ENCODE measurements at regions not wholly inside any gene's neighbourhood (a gene's known extent, or its start where the extent isn't known, plus 50 kb on each side); places are given as distances from the start of the nearest gene placed in this dataset.

DNA sequence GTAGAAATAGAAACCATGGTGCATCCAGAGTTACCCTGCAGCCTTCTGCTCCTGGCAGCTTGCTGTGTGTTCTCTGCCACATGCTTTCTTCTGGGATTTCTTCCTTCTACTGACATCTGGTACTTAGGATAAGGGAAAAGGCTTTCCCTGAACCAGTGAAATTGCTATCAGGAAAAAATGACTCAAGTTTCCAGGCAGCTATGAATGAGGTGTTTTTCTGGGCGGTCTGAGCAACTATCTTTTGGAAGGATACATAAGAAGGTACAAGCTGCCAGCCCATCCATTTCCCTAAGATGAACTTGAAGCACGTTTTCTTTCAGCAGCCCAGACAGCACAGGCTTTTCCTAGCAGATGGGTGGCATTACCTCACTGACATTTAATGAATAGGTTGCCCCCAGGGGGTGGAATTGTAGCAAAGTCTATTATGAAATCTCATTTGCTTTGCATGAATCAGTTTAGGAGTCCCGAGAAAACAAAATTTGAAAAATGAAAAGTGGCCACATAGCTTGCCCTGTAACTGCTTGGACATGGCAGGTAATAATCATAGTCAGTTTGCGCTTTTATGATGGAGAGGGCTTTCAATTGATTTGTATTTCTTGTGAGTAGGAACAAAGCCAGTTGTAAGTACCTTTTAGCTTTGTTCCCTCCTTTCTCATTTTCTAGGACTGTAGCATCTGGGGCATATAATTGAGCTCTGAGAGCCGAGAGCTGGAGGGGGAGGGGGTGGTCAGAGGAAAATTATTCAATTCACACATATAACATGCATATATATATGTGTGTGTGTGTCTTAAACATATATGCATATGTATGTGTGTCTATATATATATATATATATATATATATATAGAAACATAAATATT, 108.5 kb downstream of the C9orf152 start:
- no peak for DNase-seq

DNA sequence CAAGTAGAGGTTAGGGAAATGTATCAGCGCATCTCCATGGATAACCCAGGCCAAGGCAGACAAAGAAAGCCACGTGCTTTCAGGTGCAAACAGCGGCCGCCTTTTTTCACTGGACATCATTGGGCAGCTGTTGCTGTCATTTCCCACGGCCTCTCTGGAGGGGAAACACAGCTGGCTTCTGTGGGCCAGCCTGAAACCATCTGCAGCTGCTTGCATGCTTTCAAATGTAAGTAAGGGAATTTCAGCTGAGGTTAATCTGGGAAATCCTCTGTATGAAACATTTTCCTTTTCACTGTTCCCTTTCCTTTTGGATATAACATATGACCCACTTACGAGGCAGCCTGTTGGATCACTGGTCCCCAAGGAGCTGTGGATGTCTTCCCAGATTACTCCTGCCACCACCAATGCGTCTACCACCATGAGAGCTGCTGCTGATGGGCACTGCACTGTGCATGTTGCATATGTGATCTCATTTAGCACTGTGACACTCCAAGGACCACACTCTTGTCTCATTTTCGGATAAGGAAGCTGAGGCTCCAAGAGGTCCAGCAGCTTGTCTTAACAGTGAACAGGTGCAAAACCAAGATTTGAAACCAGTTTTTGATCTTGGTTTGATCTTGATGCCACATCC, 106.3 kb downstream of the C9orf152 start:
- DNase-seq, result no peak

DNA sequence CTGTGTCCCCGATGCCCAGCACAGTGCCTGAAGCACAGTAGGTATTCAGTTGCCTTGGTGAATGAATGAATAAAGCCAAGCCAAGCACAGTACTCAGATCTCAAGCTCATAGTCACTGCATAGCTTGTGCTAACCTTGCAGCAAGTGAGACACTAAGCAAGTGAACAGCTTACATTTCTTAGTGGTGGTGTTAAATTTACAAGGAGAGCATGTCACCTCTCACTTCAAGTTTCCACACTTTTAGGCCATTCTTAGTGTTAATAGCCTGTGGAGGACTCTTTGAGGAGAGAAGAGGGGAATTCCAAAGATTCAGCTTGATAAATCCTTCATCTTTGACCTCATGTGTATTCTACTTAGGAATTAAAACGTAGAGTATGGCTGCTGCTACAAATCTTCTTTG, 104.7 kb downstream of the C9orf152 start:
- DNase-seq, result no peak

DNA sequence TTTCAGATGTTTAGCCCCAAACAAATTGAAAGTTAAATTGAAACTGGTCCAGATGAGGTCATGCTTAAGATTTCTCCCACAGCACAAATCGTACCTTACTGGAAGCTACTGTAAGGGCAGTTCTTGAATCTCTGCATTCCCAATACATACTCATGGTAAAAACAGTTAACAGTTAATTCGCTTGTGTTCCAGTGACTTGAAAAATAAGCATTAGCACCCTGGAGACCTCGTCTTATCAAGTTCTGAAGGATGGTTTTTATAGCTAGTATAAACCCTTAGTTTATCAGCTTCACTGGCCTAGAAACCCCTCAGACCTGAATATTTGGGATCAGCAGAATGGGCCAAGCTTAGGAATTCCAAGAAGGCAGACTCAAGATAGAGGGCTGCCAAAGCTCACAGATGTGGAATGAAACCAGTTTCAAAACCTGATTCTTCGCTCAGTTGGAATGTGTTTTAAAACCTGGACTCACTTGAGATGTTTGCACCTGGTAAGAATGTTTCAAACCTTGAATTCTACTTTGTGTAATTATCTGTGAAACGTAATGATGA, 103.6 kb downstream of the C9orf152 start:
- DNase-seq, result no peak

DNA sequence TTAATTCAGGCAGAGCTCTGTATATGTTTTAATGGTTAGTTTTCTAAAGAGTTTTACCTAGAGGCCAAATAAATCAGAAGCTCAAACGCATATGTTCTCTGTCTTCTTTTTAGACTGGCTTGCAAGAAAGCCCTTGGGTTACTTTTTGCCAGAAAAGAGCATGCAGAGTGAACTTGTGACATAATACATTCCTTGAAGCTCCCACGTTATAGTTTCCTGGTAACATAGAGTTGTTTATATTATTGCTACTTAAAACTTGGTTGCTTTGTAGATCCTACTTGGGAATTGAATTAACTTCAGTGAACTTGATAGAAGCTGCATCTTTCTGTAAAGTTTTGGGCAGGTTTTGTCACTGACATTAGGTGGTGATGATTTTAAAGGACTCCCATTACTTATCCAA, 102.9 kb downstream of the C9orf152 start:
- DNase-seq, result no peak

DNA sequence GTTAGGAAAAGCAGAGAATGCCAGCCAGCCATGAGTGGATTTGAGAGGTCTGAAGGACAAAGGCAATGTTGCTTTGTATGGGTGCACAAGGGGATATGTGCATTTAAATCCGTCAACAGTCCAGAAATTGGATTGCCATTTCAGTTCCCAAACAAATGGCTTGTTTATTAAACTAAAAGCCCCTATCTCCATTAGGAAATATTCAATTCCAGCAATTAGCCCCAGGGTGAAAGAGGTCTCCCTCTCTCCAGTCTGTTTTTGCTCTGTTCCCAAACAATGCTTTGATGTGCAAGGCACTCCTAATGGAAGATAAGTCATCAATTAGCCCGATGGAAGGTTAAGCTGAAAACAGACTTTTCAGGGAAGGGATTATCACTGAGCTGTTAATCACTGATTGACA, 101.3 kb downstream of the C9orf152 start:
- no peak for DNase-seq

DNA sequence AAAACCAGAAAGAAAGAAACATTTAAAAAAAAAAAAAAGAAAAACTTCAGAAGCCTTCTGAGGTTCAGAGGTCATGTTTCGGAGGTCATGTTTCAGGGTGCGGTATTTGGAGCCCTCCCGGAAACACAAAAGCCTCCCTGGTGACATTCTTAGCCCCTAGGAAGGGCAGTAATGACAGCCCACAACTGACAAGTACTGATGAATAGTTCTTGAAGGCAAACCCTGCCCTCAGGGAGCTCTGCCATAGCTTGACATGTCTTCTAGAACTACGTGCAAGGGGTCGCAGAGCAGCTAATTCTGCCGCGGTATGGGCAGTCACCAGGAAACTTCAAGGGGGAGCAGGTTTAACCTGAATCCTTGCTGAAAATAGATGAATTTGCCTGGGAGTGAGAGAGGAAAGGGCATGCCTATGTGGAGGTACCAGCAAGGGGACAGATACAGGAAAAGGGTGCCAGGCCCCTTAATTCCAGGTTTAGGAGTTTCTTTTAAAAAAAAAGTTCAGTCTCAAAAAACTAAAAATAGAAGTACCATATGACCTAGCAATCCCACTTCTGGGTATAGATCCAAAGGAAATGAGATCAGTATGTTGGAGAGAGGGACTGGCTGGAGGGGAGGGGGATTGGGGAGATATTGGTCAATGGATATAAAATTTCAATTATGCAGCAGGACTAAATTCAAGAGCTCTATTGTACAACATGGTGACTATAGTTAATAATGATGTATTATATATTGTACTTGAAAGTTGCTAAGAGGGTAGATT, 98.4 kb downstream of the C9orf152 start:
- no peak for DNase-seq

DNA sequence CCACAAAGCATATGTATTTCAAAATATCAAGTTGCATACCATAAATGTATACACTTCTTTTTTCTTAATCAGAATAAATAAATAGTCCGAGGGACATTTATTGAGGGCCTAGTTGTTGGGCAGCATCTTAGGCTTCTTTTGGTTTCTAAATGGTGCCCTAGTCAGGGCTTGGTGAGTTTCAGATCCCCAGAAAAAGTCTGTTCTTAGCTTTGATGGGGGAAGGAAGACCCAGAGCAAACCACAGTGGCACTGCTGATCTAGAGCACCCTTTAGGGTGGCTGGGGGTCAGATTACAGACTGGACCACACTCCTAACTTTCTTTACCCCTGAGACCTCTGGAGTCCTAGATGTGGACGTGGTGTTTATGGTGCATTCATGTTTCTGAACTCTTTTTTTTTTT, 97.8 kb downstream of the C9orf152 start:
- DNase-seq, result no peak

DNA sequence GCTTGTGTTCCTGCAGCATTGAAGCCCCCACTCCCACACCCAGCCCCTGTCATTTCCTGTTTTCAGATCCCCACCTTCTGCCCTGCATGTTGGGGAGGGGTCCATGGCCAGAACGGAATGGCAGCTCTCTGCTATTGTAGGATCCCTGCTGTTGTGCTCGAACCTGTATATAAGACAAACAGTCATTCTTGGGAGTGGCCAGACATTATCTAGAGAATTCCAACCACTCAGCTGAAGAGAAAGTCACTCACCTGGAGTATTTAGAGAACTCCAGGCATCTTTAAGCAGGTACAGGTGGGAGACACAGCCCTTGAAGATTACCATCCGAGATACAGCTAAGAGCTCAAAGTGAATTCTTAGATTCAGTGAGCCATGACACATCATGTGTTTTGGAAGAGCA, 96.1 kb downstream of the C9orf152 start:
- no peak for DNase-seq

DNA sequence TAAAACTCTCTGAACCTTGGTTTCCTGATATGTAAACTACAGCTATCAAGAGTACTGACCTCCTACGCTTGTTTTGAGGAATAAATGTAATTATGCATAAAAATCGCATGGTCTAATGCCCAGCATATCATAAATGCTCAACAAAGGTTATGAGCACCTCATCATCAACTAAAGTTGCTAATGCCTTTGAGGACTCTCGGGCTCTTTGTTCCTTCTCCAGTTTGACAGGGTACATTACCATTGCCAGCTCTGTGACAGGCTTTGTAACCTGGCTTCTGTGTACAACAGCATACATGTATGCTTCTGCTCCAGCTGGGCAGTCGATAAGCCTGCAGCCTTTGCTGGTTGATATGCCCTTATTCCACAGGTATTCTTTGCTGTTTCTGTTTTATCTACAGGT, 95.2 kb downstream of the C9orf152 start:
- no peak for DNase-seq

DNA sequence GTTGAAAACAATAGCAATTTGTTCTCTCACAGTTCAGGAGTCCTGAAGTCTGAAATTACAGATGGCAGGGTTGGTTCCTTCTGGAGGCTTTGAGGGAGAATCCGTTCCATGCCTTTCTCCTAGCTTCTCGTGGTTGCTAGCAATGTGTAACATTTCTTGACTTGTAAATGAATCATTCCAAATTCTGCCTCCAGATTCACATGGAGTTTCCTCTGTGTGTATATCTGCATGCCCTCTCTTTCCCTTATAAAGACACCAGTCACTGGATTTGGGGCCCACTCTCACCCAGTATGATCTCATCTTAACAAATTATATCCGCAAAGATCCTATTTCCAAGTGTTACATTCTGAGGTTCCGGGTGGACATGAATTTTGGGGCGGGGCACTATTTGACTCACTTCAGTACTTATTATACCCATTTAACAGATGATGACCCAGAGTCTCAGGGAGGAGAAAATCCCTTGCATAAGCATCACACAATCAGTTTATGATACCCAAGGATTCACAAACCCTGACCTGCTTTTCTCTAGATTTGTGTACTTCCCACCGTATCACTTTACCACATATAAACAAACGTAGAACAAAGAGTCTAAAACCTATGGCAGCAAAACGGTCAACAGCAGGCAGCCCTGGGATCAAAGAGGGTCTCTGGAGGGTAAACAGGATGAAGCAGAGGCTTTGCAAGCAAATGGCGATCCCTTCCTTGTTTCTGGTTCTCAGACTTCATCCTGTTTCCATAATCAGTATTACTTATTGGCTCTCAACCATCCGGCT, 93.7 kb downstream of the C9orf152 start:
- no peak for DNase-seq

DNA sequence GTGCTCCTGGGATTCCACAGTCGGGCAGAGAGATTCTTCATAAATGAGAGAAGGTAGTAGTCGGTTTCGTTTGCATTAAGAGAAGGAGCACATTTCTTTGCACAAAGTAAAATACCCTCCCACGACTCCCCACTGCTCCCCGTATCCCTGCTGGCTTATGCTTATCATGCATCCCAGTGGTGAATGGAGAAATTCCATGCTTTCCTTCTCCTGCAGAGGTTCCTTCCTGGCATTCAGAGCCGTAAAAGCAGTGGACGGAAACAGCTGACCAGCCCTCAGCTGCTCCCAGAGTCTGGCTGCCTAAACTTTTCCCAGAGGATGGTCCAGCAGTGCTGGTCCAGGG, 93.1 kb downstream of the C9orf152 start:
- DNase-seq, result no peak

DNA sequence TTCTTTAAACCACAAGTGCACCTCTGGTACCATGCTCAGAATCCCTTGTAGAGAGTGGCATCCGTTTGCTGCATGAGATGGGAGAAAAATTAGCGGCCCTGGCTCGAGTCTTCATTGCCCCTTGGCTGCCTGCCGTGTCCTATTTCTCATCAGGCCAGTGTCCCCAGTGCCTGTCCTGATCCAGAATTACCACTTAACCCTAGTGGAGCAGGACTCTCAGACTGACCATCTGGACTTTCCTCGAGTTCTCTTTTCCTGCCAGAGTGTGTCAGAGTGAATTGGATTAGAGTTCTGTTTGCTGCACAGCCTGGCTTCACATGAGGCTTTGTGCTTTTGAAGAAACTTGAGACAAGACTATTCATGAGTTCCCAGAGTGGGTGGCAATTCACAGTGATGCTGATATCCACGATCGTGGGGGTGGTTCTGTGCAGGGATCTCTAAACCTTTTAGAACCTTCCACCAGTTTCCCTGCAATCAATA, 92.6 kb downstream of the C9orf152 start:
- DNase-seq, result peak; percentile 18

DNA sequence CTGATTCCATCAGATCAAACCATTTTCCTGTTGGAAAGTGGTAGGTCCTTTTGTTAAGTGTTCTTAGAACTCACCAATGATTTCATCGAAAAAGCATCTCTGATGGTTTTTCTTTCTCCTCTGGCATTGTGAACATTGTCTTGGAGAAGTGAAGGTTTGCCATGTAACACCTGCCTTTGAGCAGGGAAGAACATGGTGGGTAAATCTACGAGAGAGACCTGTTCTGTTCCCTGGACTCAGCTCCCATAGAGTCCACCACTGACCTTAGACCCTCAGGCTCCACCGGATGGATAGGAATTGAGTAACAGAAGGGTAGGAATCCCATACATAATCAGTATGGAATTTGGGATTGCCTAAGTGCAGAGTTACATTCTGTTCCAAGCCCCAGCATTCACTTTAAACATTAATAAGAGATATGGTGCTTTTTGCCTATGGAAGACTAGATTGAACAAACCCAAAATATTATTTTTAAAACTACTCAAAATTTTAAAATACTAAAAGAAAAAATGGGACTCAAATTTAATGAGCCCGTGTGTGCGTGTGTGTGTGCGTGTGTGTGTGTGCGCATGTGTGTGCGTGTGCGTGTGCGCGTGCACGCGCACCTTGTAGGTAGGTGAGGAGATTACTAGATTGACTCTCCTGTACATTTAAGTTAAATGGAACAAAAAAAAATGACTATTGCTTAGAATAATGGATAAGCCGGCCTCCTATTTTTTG, 92.0 kb downstream of the C9orf152 start:
- no peak for DNase-seq

DNA sequence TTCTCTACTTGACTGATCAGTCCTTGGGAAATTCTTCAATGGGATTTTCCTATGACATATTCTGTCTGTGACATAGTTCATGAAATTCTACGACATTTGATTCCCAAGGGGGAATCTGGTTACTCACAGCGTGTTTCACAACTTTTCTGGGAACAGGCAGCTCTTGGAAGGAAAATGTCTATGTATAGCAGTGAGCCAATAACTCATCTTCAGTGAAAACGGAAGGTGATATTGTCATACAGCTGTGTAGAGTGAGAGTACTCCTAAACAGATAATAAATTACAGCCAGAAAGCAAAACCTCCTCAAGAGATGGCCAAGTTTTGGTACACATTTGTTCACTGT, 91.4 kb downstream of the C9orf152 start:
- no peak for DNase-seq

DNA sequence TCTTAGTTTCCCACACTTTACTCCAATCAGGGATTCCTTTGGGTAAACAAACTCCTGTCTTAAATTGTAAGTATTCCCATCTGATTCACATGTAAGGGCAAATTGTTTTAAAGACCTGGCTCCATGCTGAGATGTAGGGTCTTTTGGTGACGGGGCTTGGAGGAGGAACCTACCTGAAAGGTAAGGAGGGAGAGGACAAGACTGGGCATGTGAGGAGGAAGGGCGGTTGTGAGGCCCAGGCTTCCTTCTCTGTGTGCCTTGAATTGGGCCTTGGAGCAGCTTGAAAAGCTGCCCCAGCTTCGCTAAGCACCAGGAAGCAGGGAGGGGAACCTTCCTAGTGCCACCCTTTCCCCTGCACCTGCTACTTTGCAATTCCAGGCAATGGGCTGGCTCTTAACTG, 86.8 kb downstream of the C9orf152 start:
- no peak for DNase-seq

DNA sequence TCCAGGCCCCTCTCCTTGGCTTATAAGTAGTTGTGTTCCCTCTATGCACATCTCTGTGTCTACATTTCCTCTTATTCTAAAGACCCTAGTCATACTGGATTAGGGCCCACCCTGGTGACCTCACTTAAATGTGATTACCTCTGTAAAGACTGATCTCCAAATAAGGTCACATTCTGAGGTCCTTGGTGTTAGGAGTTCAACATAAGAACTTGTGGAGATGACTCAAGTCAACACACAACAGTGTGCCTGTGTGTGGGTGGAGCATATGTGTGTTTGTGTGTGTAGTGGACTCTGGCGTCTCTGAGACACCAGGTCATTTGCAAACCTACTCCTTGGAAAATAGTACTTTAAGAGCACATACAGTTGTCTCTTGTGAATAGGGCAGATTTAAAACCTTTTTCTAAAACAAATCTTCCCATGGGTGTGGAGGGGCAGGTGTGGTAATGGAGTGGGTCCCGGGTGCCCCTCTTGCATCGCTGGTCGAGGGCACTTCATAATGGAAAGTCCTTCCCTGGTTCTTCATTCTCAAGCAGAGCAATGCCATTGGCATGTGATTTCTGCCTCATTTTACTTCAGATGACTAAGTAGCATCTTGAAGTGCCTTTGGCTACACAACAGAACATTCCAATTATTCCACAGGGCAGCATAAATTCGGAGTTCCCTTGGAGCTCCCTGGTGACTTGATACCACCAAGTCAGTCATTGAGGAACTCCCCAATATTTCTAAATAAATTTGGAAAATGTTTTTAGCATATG, 84.4 kb downstream of the C9orf152 start:
- DNase-seq, result no peak

DNA sequence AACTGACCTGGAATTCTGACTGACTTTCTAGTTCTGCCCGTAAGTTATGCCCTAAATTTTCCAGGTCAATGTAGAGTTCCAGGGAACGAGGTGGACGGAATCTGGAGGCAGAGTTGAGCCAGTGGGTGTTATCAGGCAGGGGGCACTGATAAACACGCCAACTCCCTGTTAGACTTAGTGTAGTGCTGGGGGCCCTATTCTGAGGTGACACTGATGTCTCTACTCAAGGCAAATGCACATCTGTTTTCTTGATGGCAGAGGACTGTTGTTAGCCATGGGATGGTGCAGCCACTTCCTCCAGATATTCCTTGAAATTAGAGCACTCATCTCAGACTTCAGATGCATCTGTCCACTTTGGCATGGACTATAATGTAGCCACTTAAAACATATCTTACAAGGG, 83.5 kb downstream of the C9orf152 start:
- no peak for DNase-seq

DNA sequence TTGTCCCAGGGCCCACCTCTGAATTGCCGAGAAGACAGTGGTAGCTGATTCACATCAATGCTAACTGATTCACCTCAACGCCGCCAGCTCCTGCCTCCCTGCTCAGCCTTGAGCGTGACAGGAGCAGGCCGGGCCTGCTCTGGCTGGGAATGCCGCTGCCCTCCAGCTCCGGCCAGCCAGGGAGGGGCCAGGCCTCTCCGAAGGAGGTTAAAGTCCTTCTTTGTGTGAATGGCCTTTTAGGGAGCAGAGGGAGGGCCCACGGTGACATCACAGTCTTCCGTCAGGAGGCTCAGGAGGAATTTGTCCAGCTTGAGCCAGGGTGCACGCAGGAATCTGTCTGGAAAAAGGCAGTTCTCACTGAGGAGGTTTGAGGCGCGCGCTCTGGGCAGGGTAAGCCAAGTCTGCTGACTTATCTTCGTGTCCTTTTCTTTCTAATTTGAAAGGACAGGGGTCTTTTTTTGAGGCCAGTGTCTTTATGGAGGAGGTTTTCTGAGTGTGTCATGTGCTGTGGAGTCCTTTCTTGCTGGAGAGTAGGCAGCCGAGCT, 82.7 kb downstream of the C9orf152 start:
- peak; percentile 35 for DNase-seq

DNA sequence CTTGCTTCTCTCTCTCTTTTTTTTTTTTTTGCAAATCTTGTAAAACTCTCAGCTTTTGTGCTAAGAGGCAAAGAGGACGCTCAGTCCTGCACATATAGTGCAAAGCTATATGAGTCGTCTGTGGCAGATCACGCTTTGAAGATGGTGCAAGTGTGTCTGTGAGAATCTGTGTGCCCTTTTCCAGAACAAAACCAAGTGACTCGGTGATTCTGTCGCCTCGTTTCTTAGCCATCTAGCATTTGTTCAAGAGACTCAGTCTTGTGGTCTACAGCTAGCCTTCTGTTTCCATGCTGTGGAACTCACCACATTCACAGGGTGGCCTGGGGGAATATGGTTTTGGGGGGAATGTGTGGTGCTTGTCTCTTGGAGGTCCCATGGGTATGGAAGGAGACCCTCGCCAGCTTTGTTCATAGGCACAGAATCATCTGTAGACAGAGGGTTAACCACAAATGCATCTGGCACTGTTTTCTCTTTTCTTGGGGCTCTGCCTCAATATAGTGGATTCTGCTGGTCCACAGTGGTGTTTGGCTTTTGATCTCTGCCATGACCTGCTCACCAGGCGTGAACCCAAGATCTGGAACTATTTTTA, 82.1 kb downstream of the C9orf152 start:
- DNase-seq, result no peak

DNA sequence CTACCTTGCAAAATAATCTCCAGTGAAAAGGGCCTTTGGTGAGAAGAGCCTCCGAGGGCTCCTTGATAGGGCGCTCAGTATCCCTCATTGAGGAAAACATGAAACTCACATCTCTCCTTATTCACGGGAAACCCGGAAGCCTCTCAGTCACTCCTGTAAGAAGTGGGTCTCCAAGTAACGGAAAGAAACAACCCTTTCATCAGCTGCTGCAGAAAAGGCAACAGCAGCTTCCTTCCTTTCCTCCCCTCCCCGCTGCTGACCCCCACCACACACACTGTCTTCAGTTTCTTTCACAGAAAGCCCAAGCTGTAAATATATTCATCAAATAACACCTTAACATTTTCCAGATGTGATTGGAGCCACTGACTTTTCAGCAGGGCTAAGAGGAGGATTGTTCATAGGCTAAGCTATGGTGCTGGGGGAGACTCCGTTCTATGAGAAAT, 81.4 kb downstream of the C9orf152 start:
- DNase-seq, result no peak

All from midbrain (tissue), 1 donor.